Type B pancreatic cell (in vitro differentiated cells): ENCODE measurements at regions not wholly inside any gene's neighbourhood (a gene's known extent, or its start where the extent isn't known, plus 50 kb on each side); places are given as distances from the start of the nearest gene placed in this dataset.
"Not testable (repeated sequence)": the region's sequence is repeated elsewhere in the genome, so short reads cannot be mapped to it uniquely, and the experiment has no call there.

Experiments
- DNase-seq: peaks from one replicate; pipeline ENCODE4 v3.0.0; 2021; ENCODE audit warnings: mixed read lengths; ENCODE audit not compliant: unreplicated experiment; ENCODE audit errors: extremely low spot score
- H3K27ac Mint-ChIP-seq: 2 replicates; pipeline ENCODE4 v1.8.0; 2021; ENCODE audit warnings: mild to moderate bottlenecking, mixed read lengths
- H3K27me3 Mint-ChIP-seq: 2 replicates; pipeline ENCODE4 v1.8.0; 2021; ENCODE audit warnings: mixed read lengths
- H3K36me3 Mint-ChIP-seq: 2 replicates; pipeline ENCODE4 v1.8.0; 2021; ENCODE audit warnings: mixed read lengths
- H3K4me1 Mint-ChIP-seq: one replicate; pipeline ENCODE4 v1.8.0; 2021; ENCODE audit warnings: mixed read lengths; ENCODE audit not compliant: unreplicated experiment
- H3K4me3 Mint-ChIP-seq: 2 replicates; pipeline ENCODE4 v1.8.0; 2021; ENCODE audit warnings: mild to moderate bottlenecking, mixed read lengths
- H3K9me3 Mint-ChIP-seq: 2 replicates; pipeline ENCODE4 v1.8.0; 2021; ENCODE audit warnings: mixed read lengths
- TF ChIP-seq, protein P1 (sequence below): fragments of 200-600 bp; sonication (generic); conservative IDR thresholded peaks from 2 replicates; pipeline ENCODE4 v1.5.0; 2021; ENCODE audit warnings: antibody characterized with exemption, mild to moderate bottlenecking

DNA sequence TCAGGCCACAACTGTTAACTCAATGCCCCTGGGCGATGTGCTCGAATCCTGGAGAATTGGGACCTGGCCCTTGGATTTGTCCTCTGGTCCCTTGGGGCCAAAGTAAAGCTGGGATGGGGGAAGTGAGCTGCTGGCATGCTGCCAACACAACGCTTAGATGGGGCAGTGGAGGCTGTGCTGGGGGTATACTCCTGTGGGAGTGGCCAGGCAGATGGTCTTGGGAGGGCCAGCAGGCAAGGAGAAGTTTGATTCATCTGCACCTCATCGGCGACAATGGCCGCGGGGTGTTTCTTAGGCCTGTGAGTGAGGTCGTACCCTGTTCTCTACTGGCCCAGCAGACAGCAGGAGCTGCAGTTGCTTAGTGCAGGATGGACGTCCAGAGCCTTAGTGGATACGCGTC lies 139.0 kb upstream of the MTPN start:
- H3K4me3 Mint-ChIP-seq, result no peak overlapping the region
- no peak for DNase-seq
- H3K9me3 Mint-ChIP-seq, result peaks cover 4% of the 10 kb centered on the region
- H3K4me1 Mint-ChIP-seq, result peaks cover 3% of the 10 kb centered on the region
- H3K27ac Mint-ChIP-seq, result no peak overlapping the region
- H3K36me3 Mint-ChIP-seq, result no peaks in the 10 kb centered on the region
- peaks cover 5% of the 10 kb centered on the region for H3K27me3 Mint-ChIP-seq
- TF ChIP-seq, protein P1, sequence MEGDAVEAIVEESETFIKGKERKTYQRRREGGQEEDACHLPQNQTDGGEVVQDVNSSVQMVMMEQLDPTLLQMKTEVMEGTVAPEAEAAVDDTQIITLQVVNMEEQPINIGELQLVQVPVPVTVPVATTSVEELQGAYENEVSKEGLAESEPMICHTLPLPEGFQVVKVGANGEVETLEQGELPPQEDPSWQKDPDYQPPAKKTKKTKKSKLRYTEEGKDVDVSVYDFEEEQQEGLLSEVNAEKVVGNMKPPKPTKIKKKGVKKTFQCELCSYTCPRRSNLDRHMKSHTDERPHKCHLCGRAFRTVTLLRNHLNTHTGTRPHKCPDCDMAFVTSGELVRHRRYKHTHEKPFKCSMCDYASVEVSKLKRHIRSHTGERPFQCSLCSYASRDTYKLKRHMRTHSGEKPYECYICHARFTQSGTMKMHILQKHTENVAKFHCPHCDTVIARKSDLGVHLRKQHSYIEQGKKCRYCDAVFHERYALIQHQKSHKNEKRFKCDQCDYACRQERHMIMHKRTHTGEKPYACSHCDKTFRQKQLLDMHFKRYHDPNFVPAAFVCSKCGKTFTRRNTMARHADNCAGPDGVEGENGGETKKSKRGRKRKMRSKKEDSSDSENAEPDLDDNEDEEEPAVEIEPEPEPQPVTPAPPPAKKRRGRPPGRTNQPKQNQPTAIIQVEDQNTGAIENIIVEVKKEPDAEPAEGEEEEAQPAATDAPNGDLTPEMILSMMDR, result no peak

DNA sequence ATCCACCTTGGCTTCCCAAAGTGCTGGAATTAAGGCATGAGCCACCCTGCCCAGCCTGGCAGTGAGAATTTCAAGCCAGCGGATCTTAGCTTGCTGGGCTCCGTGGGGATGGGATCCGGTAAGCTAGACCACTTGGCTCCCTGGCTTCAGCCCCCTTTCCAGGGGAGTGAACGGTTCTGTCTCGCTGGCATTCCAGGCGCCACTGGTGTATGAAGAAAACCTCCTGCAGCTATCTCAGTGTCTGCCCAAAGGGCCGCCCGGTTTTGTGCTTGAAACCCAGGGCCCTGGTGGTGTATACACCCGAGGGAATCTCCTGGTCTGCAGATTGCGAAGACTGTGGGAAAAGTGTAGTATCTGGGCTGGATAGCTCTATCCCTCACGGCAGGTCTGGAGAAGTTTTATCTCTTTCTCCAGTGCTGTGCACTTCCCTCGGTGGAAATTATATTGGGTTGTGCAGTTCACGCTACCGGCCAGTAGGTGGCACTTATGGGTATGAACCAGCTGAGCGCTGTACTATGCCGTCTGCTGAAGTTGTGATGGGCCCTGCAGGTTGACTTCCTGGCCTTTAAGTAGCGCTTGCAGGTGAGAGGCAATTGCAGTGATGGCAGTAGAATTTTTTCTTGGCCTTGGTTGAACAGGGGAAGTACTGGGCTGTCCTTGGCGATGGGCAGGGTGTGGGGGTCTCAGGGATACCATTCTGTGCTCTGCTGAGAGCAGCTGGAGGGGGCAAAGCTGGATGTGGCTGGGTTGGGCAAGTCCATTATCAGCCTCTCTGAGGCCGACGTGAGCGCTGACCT lies 138.0 kb upstream of the MTPN start:
- no peak for DNase-seq

DNA sequence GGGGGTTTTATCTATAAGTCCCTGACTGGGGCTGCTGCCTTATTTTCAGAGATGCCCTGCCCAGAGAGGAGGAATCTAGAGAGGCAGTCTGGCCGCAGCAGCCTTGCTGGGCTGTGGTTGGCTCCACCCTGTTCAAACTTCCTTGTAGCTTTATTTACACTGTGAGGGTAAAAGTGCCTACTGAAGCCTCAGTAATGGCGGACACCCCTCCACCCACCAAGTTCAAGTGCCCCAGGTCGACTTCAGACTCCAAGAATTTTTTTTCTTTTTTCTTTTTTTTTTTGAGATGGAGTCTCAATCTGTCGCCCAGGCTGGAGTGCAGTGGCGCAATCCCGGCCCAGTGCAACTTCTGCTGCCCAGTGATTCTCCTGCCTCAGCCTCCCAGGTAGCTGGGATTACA lies 137.3 kb upstream of the MTPN start:
- not testable (repeated sequence) for H3K4me1 Mint-ChIP-seq, H3K9me3 Mint-ChIP-seq, H3K27ac Mint-ChIP-seq, H3K36me3 Mint-ChIP-seq, DNase-seq, H3K4me3 Mint-ChIP-seq, H3K27me3 Mint-ChIP-seq

More for the DNA sequence above, 138.0 kb upstream of the MTPN start:
- H3K27ac Mint-ChIP-seq, result no peak overlapping the region
- H3K4me1 Mint-ChIP-seq, result peaks cover 3% of the 10 kb centered on the region
- no peak overlapping the region for H3K4me3 Mint-ChIP-seq
- peaks cover 5% of the 10 kb centered on the region for H3K27me3 Mint-ChIP-seq
- no peaks in the 10 kb centered on the region for H3K36me3 Mint-ChIP-seq
- peaks cover 4% of the 10 kb centered on the region for H3K9me3 Mint-ChIP-seq
- TF ChIP-seq, protein P1, result peak; percentile 82

DNA sequence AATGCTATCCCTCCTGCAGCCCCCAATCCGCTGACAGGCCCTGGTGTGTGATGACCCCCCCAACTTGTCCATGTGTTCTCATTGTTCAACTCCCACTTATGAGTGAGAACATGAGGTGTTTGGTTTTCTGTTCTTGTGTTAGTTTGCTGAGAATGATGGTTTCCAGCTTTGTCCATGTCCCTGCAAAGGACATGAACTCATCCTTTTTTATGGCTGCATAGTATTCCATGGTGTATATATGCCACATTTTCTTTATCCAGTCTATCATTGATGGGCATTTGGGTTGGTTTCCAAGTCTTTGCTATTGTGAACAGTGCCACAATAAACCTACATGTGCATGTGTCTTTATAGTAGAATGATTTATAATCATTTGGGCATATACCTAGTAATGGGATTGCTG lies 131.9 kb upstream of the MTPN start:
- H3K4me1 Mint-ChIP-seq, H3K27ac Mint-ChIP-seq, H3K36me3 Mint-ChIP-seq, H3K4me3 Mint-ChIP-seq, H3K9me3 Mint-ChIP-seq, H3K27me3 Mint-ChIP-seq, DNase-seq: not testable (repeated sequence)

DNA sequence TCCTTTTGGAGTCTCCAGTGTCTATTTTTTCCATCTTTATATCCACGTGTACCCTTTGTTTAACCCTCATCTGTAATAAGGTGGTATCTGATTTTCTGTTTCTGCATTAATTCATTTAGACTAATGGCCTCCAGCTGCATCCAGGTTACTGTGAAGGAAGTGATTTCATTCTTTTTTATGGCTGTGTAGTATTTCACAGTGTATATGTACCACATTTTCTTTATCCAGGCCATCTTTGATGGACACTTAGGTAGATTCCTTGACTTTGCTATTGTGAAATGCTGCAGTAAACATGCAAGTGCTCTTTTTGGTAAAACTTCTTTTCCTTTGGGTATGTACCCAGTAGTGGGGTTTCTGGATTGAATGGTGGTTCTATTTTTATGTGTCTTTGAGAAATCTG lies 128.0 kb upstream of the MTPN start:
- no peaks in the 10 kb centered on the region for H3K36me3 Mint-ChIP-seq
- H3K27ac Mint-ChIP-seq, result no peak overlapping the region
- no peak for DNase-seq
- H3K27me3 Mint-ChIP-seq, result no peaks in the 10 kb centered on the region
- peaks cover 5% of the 10 kb centered on the region for H3K9me3 Mint-ChIP-seq
- no peak overlapping the region for H3K4me3 Mint-ChIP-seq
- TF ChIP-seq, protein P1, result no peak
- no peaks in the 10 kb centered on the region for H3K4me1 Mint-ChIP-seq

DNA sequence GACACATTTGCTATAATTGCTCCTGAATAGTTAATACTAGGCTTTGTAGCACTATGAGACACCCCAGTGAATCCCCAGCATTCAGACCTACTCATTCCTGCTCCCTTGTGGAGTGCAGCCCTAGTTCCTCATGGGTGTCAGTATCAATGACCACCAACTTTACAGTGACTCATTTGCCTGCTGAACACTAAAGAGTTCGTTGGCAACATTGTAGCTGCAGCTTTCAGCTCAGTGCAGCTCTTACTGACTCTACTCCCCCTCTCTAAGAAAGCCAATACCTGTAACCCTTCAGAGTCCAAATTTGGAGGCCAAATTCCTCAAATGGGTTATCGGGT lies 127.1 kb upstream of the MTPN start:
- Mint-ChIP-seq H3K27me3 (no peaks in the 10 kb centered on the region), H3K4me3 (no peak overlapping the region), H3K27ac (no peak overlapping the region), H3K36me3 (no peaks in the 10 kb centered on the region), H3K4me1 (no peaks in the 10 kb centered on the region), H3K9me3 (peaks cover 5% of the 10 kb centered on the region)
- DNase-seq, result no peak
- TF ChIP-seq, protein P1, result no peak
